Ovary (tissue), 7 donors: ENCODE measurements at regions not wholly inside any gene's neighbourhood (a gene's known extent, or its start where the extent isn't known, plus 50 kb on each side); places are given as distances from the start of the nearest gene placed in this dataset.

Experiments
- DNase-seq, 5 donors: peaks; one replicate each; pipeline ENCODE4 v3.0.0-alpha.2; 2019 to 2020
- H3K27ac ChIP-seq, 2 donors: fragments of 200-600 bp; one replicate each; pipeline versions ENCODE4 v1.5.1 to v1.8.0; 2019 to 2022
- H3K27me3 ChIP-seq: fragments of 200-600 bp; one replicate; pipeline ENCODE4 v1.8.0; 2022
- H3K36me3 ChIP-seq: fragments of 200-600 bp; sonication (generic); one replicate; pipeline ENCODE4 v1.5.1; 2019
- H3K4me1 ChIP-seq: one replicate; pipeline ENCODE4 v1.8.1; 2013; ENCODE audit warnings: mild to moderate bottlenecking, moderate library complexity; ENCODE audit not compliant: insufficient read depth
- H3K4me3 ChIP-seq: fragments of 200-600 bp; sonication (generic); one replicate; pipeline ENCODE4 v1.5.1; 2017
- H3K9me3 ChIP-seq, 2 donors: fragments of 200-600 bp in 1 of 2; sonication (generic) in 1 of 2; one replicate each; pipeline versions ENCODE4 v1.5.1 to v1.8.1; 2013 to 2019; ENCODE audit warnings: mild to moderate bottlenecking in 1 of 2, moderate library complexity in 1 of 2
- EP300 ChIP-seq: sonication (generic); formaldehyde crosslinking; IDR thresholded peaks from one replicate; pipeline ENCODE4 v1.6.1; 2017; ENCODE audit warnings: antibody characterized with exemption
- POLR2A ChIP-seq: fragments of 450-650 bp; IDR thresholded peaks from one replicate; pipeline ENCODE4 v1.6.1; 2017; ENCODE audit warnings: antibody characterized with exemption, mild to moderate bottlenecking, moderate library complexity
- WGBS, 3 donors: extraction: QIAGEN DNeasy Blood & Tissue Kit in 1 of 3; methylation state at CpG; one replicate each; pipeline versions ENCODE4 v1.1.5 to v1.1.7; 2013 to 2017; 5-methylcytosine and 5-hydroxymethylcytosine counted together
- intact Hi-C, 4 donors: fragments of 100-400 bp; cut with DNase I; formaldehyde crosslinking; loops; one replicate each; pipeline versions ENCODE4 v1.11.0 to v1.15.1; 2022 to 2023
- TF ChIP-seq, protein P1 (sequence below), 3 donors: fragments of 450-650 bp in 2 of 3; fragments of 200-600 bp in 1 of 3; IDR thresholded peaks; one replicate each; pipeline versions ENCODE4 v1.5.1 to v1.8.0; 2016 to 2022; ENCODE audit warnings: antibody characterized with exemption in 3 of 3, mild to moderate bottlenecking in 1 of 3
- donor health status: DM: no; HTN: no; CAD: no; lungs with moderate emphysema.
- donor health status: DM: no; HTN: no; CAD: no.
- donor health status: Bipolar disorder and iron deficiency.
- donor health status: DM: no; HTN: no; CAD: no.
- donor health status: DM: yes; HTN: yes; CAD: no.

DNA sequence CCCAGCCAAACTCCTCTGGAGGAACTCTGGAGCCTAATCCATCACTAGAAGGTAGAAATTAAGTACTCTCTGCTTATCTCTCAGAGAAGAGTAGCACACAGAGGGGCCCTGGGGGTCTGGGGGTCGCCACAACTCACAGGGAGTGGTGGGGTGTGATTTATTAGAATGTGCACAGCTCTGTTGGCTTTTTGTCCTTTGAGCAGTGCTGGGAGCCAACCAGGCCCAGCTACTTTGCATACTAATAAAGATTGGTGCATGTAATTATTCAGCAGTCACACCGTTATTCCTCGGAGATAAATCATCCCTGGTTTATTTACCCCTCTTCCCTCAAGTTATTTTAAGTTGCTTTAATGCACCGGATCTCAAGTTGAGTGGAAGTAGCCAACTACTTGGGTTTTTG lies 606.7 kb upstream of the EEF2KMT start:
- TF ChIP-seq EP300 (no peak), POLR2A (no peak)
- TF ChIP-seq, protein P1, sequence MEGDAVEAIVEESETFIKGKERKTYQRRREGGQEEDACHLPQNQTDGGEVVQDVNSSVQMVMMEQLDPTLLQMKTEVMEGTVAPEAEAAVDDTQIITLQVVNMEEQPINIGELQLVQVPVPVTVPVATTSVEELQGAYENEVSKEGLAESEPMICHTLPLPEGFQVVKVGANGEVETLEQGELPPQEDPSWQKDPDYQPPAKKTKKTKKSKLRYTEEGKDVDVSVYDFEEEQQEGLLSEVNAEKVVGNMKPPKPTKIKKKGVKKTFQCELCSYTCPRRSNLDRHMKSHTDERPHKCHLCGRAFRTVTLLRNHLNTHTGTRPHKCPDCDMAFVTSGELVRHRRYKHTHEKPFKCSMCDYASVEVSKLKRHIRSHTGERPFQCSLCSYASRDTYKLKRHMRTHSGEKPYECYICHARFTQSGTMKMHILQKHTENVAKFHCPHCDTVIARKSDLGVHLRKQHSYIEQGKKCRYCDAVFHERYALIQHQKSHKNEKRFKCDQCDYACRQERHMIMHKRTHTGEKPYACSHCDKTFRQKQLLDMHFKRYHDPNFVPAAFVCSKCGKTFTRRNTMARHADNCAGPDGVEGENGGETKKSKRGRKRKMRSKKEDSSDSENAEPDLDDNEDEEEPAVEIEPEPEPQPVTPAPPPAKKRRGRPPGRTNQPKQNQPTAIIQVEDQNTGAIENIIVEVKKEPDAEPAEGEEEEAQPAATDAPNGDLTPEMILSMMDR (IDR thresholded peaks at IDR 0.05) = no peak
- Histone ChIP-seq H3K27me3 (no peaks in the 10 kb centered on the region), H3K4me1 (no peaks in the 10 kb centered on the region), H3K27ac (no peak overlapping the region), H3K4me3 (no peak overlapping the region), H3K9me3 (no peaks in the 10 kb centered on the region), H3K36me3 (no peaks in the 10 kb centered on the region)
- intact Hi-C loops = no loop called here
- DNase-seq = no peak
- 28 to 48% (median 28%) methylated on average over 4 of the region's 4 CpGs for WGBS, 3 donors

GRCh38 chr16:5693426-5693825 lies 595.8 kb upstream of the EEF2KMT start:
- intact Hi-C loops = no loop called here
- Histone ChIP-seq H3K36me3 (no peaks in the 10 kb centered on the region), H3K4me1 (no peaks in the 10 kb centered on the region), H3K4me3 (no peak overlapping the region), H3K27me3 (peaks cover 4% of the 10 kb centered on the region), H3K9me3 (no peaks in the 10 kb centered on the region), H3K27ac (no peak overlapping the region)
- 65 to 87% (median 69%) methylated on average over 3 of the region's 3 CpGs for WGBS, 3 donors
- no peak for DNase-seq
- no peak for TF ChIP-seq POLR2A
- TF ChIP-seq, protein P1 (IDR thresholded peaks at IDR 0.05) = no peak
- TF ChIP-seq EP300 = no peak

DNA sequence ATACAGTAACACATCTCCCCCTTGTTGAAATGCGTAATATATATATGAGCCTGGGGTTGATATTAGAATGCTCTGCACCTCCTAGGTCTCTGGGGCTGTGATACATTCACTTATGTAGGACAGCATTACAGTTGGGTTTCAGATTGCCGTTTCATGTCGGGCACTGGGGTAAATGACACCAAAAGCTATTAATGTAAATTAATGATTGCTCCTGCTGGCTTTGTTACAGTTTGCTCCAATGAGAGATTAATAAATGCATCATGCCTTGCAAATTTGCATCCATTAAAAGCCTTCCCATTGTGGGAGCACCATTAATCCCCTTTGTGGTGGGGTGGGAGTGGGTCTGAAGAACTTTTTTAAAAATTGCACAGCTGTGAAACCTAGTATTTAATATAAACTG lies 584.4 kb upstream of the EEF2KMT start:
- H3K9me3 ChIP-seq = no peaks in the 10 kb centered on the region
- WGBS, 3 donors = 80 to 90% (median 88%) methylated on average over 3 of the region's 3 CpGs
- no peaks in the 10 kb centered on the region for H3K4me1 ChIP-seq
- no peak overlapping the region for H3K27ac ChIP-seq
- no peak for TF ChIP-seq POLR2A
- TF ChIP-seq EP300 = no peak
- TF ChIP-seq, protein P1 (IDR thresholded peaks at IDR 0.05) = no peak
- intact Hi-C loops = no loop called here
- no peak overlapping the region for H3K4me3 ChIP-seq
- H3K36me3 ChIP-seq = no peaks in the 10 kb centered on the region
- no peak for DNase-seq
- no peaks in the 10 kb centered on the region for H3K27me3 ChIP-seq

- Histone ChIP-seq H3K9me3 (no peaks in the 10 kb centered on the region), H3K4me1 (no peaks in the 10 kb centered on the region), H3K4me3 (no peak overlapping the region), H3K27me3 (no peaks in the 10 kb centered on the region), H3K36me3 (no peaks in the 10 kb centered on the region), H3K27ac (no peak overlapping the region)
- intact Hi-C loops = no loop called here
- TF ChIP-seq POLR2A (no peak), EP300 (no peak)
- TF ChIP-seq, protein P1 (IDR thresholded peaks at IDR 0.05) = no peak
- DNase-seq = no peak
- WGBS, 3 donors = 17 to 29% (median 19%) methylated on average over 7 of the region's 7 CpGs
Measured at GRCh38 chr16:5678371-5678770, 580.8 kb upstream of the EEF2KMT start.

- Histone ChIP-seq H3K27me3 (no peaks in the 10 kb centered on the region), H3K36me3 (no peaks in the 10 kb centered on the region), H3K9me3 (no peaks in the 10 kb centered on the region), H3K27ac (no peak overlapping the region), H3K4me3 (no peak overlapping the region), H3K4me1 (no peaks in the 10 kb centered on the region)
- intact Hi-C loops = no loop called here
- WGBS, 3 donors = 41 to 65% (median 49%) methylated on average over 2 of the region's 2 CpGs
- no peak for DNase-seq
- TF ChIP-seq, protein P1 (IDR thresholded peaks at IDR 0.05) = no peak
- no peak for TF ChIP-seq EP300
- no peak for TF ChIP-seq POLR2A
Measured at GRCh38 chr16:5671421-5671820, 573.8 kb upstream of the EEF2KMT start.
